OCI-LY7 (cell line): ENCODE measurements at regions not wholly inside any gene's neighbourhood (a gene's known extent, or its start where the extent isn't known, plus 50 kb on each side); places are given as distances from the start of the nearest gene placed in this dataset.
"Not testable (repeated sequence)": the region's sequence is repeated elsewhere in the genome, so short reads cannot be mapped to it uniquely, and the experiment has no call there.

Source experiments
- BruUV-seq: library from RNA; stranded (reverse); fragments of 400-500 nt; replicated peaks from 2 replicates; lab custom pipeline; 2021; lab: Mats Ljungman, UMichigan
- CTCF ChIA-PET: fragments of 300-600 bp; sonication (Branson Sonifier 250); formaldehyde crosslinking; loops from one replicate; lab custom pipeline; 2022; ENCODE audit warnings: antibody characterized with exemption; ENCODE audit not compliant: unreplicated experiment; lab: Charles Lee
- POLR2A ChIA-PET: fragments of 300-600 bp; sonication (Branson Sonifier 250); formaldehyde crosslinking; loops from one replicate; lab custom pipeline; 2022; ENCODE audit warnings: antibody characterized with exemption; lab: Charles Lee
- DNase-seq: peaks from one replicate; pipeline ENCODE4 v3.0.0-alpha.2; 2015; ENCODE audit warnings: low spot score
- H2AFZ ChIP-seq: fragments of 200-600 bp; sonication (generic), shearing (Covaris generic); 2 replicates; pipeline ENCODE4 v1.6.1; 2014; ENCODE audit warnings: mild to moderate bottlenecking, antibody characterized with exemption, low read length, moderate library complexity
- H3K27ac ChIP-seq: fragments of 200-600 bp; sonication (generic); 2 replicates; pipeline ENCODE4 v1.5.1; 2014; ENCODE audit warnings: mixed run types, low read depth, mild to moderate bottlenecking, moderate library complexity, low read length, inconsistent platforms; ENCODE audit not compliant: poor library complexity, severe bottlenecking
- H3K36me3 ChIP-seq: fragments of 200-600 bp; sonication (generic); 2 replicates; pipeline ENCODE4 v1.6.1; 2014; ENCODE audit warnings: mild to moderate bottlenecking, antibody characterized with exemption, low read length, moderate library complexity, mixed read lengths; ENCODE audit not compliant: insufficient read depth
- H3K4me1 ChIP-seq: fragments of 200-600 bp; sonication (generic); 2 replicates; pipeline ENCODE4 v1.5.1; 2014; ENCODE audit warnings: mild to moderate bottlenecking, low read length; ENCODE audit not compliant: insufficient read depth, poor library complexity, severe bottlenecking
- H3K4me2 ChIP-seq: fragments of 200-600 bp; sonication (generic); 2 replicates; pipeline ENCODE4 v1.6.1; 2014; ENCODE audit warnings: mild to moderate bottlenecking, low read length
- H3K4me3 ChIP-seq: fragments of 200-600 bp; sonication (generic); 2 replicates; pipeline ENCODE4 v1.5.1; 2014; ENCODE audit warnings: mild to moderate bottlenecking, low read depth, low read length; ENCODE audit not compliant: poor library complexity, severe bottlenecking
- H3K79me2 ChIP-seq: fragments of 200-600 bp; sonication (generic); 2 replicates; pipeline ENCODE4 v1.6.1; 2016; ENCODE audit warnings: low read depth, mild to moderate bottlenecking, low read length, moderate library complexity, mixed read lengths; ENCODE audit not compliant: insufficient read depth
- H3K9me2 ChIP-seq: fragments of 200-600 bp; sonication (generic); 2 replicates; pipeline ENCODE4 v1.6.1; 2016; ENCODE audit warnings: mild to moderate bottlenecking, low read length, mixed read lengths; ENCODE audit not compliant: insufficient read depth
- H3K9me3 ChIP-seq: fragments of 200-600 bp; sonication (generic); 2 replicates; pipeline ENCODE4 v1.6.1; 2014; ENCODE audit warnings: mild to moderate bottlenecking, mixed run types, low read length, mixed read lengths
- H4K20me1 ChIP-seq: fragments of 200-600 bp; sonication (generic); 2 replicates; pipeline ENCODE4 v1.6.1; 2014; ENCODE audit warnings: mild to moderate bottlenecking, antibody characterized with exemption, low read length, moderate library complexity, mixed read lengths; ENCODE audit not compliant: insufficient read depth
- EZH2phosphoT487 ChIP-seq: fragments of 200-600 bp; sonication (generic); IDR thresholded peaks from 2 replicates; pipeline ENCODE4 v1.6.1; 2018; ENCODE audit warnings: low read depth, borderline replicate concordance, mild to moderate bottlenecking, mixed run types, antibody characterized with exemption, low read length, moderate library complexity, mixed read lengths
- intact Hi-C: fragments of 100-400 bp; cut with micrococcal nuclease; formaldehyde crosslinking; loops from one replicate; pipeline ENCODE4 v1.10.0; 2022; ENCODE audit not compliant: unreplicated experiment
- TF ChIP-seq, protein P1 (sequence below): fragments of 200-600 bp; sonication (generic); conservative IDR thresholded peaks from 2 replicates; pipeline ENCODE4 v1.5.1; 2014; ENCODE audit warnings: mild to moderate bottlenecking, antibody characterized with exemption, low read length, moderate library complexity, mixed read lengths

DNA sequence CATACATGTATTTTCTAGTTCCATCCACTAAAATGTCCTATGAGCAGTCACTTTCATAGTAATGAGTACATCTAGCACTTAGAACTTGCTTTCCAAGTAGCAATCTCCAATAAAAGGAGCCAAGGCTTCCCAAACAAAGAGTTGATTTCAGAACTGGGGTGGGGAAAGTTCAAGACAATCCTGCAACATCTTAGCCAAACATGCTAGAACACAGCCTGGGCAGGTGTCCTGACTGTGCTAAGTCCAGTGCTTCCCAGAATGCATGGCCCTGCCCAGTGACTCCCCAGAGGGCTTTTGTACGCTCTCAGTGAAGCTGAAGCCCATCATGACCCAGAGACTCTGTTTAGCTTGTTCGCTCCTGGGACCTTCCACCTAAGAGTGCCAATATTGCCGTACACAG lies 106.7 kb upstream of the UBAC2 start:
- ChIA-PET CTCF (no interaction called here), POLR2A (no interaction called here)
- Histone ChIP-seq H3K4me1 (no peaks in the 10 kb centered on the region), H3K4me3 (no peak overlapping the region), H3K9me3 (no peaks in the 10 kb centered on the region), H3K9me2 (no peaks in the 10 kb centered on the region), H2AFZ (no peak overlapping the region), H3K27ac (no peak overlapping the region), H4K20me1 (no peaks in the 10 kb centered on the region), H3K36me3 (no peaks in the 10 kb centered on the region), H3K4me2 (no peak overlapping the region), H3K79me2 (no peaks in the 10 kb centered on the region)
- no peak for TF ChIP-seq EZH2phosphoT487
- TF ChIP-seq, protein P1, sequence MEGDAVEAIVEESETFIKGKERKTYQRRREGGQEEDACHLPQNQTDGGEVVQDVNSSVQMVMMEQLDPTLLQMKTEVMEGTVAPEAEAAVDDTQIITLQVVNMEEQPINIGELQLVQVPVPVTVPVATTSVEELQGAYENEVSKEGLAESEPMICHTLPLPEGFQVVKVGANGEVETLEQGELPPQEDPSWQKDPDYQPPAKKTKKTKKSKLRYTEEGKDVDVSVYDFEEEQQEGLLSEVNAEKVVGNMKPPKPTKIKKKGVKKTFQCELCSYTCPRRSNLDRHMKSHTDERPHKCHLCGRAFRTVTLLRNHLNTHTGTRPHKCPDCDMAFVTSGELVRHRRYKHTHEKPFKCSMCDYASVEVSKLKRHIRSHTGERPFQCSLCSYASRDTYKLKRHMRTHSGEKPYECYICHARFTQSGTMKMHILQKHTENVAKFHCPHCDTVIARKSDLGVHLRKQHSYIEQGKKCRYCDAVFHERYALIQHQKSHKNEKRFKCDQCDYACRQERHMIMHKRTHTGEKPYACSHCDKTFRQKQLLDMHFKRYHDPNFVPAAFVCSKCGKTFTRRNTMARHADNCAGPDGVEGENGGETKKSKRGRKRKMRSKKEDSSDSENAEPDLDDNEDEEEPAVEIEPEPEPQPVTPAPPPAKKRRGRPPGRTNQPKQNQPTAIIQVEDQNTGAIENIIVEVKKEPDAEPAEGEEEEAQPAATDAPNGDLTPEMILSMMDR = no peak
- no peak for DNase-seq
- no TSS peak for BruUV-seq
- intact Hi-C loops = no loop called here

DNA sequence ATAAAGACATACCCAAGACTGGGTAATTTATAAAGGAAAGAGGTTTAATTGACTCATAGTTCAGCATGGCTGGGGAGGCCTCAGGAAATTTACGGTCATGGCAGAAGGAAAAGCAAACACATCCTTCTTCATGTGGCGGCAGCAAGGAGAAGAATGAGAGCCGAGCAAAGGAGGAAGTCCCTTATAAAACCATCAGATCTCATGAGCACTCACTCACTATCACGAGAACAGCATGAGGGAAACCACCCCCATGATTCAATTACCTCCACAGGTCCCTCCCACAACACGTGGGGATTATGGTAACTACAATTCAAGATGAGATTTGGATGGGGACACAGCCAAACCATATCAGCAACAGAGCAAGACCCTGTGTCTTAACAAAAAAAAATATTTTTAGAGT lies 98.8 kb upstream of the UBAC2 start:
- H3K4me2 ChIP-seq, H4K20me1 ChIP-seq, BruUV-seq, H3K79me2 ChIP-seq, CTCF ChIA-PET, H3K9me2 ChIP-seq, H3K4me1 ChIP-seq, H3K4me3 ChIP-seq, intact Hi-C loops, H3K27ac ChIP-seq, H3K9me3 ChIP-seq, H3K36me3 ChIP-seq, DNase-seq, H2AFZ ChIP-seq: not testable (repeated sequence)
- POLR2A ChIA-PET = interaction anchor here (0.6 kb wide), 1 partner anchor 20 kb away, joined by 3 read pairs; no protein-coding TSS in a partner anchor

DNA sequence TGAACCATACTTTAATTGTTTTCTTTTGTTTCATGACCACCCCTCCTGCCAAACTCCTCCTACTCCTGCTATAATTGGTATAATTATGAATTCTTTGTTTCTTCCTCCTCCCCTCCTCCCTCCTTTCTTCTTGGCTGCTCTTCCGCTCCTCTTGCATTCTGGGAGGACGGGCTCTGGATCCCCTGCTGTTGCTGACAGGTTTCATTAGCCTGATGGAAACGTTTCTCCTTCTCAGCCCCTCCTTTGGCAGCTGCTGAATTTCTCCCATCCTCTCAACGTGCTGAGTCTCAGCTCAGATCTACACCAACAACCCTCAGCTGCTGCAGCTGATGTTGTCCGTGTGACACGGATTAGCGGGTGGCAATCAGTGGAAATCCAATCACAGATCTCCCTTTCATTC lies 97.1 kb upstream of the UBAC2 start:
- Histone ChIP-seq H3K36me3 (no peaks in the 10 kb centered on the region), H3K4me3 (no peak overlapping the region), H3K9me3 (no peaks in the 10 kb centered on the region), H2AFZ (no peak overlapping the region), H3K4me2 (no peak overlapping the region), H3K27ac (no peak overlapping the region), H4K20me1 (no peaks in the 10 kb centered on the region), H3K79me2 (no peaks in the 10 kb centered on the region), H3K4me1 (no peaks in the 10 kb centered on the region), H3K9me2 (no peaks in the 10 kb centered on the region)
- DNase-seq = no peak
- BruUV-seq = no TSS peak
- POLR2A ChIA-PET = interaction anchor here (0.8 kb wide), 1 partner anchor 11 kb away, joined by 3 read pairs; no protein-coding TSS in a partner anchor
- intact Hi-C loops = no loop called here
- TF ChIP-seq, protein P1 = no peak
- no peak for TF ChIP-seq EZH2phosphoT487
- CTCF ChIA-PET = no interaction called here
